Stimulated activated naive CD8-positive, alpha-beta T cell treated with anti-CD3 and anti-CD28 coated beads, Interleukin-15, Interleukin-2, amounts not matched to agents 100 ng/mL and 50 ng/mL, for 24 hours (primary cell): ENCODE measurements at regions not wholly inside any gene's neighbourhood (a gene's known extent, or its start where the extent isn't known, plus 50 kb on each side); places are given as distances from the start of the nearest gene placed in this dataset.

Source experiments
- H3K27ac Mint-ChIP-seq: one replicate; pipeline ENCODE4 v1.8.0; 2021; ENCODE audit warnings: mild to moderate bottlenecking, mixed read lengths
- H3K27me3 Mint-ChIP-seq: one replicate; pipeline ENCODE4 v1.8.0; 2021; ENCODE audit warnings: mixed read lengths
- H3K36me3 Mint-ChIP-seq: one replicate; pipeline ENCODE4 v1.8.0; 2021; ENCODE audit warnings: low read depth, mixed read lengths
- H3K4me1 Mint-ChIP-seq: one replicate; pipeline ENCODE4 v1.8.0; 2021; ENCODE audit warnings: low read depth, mixed read lengths
- H3K4me3 Mint-ChIP-seq: one replicate; pipeline ENCODE4 v1.8.0; 2021; ENCODE audit warnings: mild to moderate bottlenecking, mixed read lengths
- H3K9me3 Mint-ChIP-seq: one replicate; pipeline ENCODE4 v1.8.0; 2021; ENCODE audit warnings: mixed read lengths

GRCh38 chr2:555164-555922 lies 121.9 kb downstream of the TMEM18 start:
- Mint-ChIP-seq H3K27me3 (peaks cover 23% of the 10 kb centered on the region), H3K4me3 (no peak overlapping the region), H3K4me1 (no peaks in the 10 kb centered on the region), H3K9me3 (no peaks in the 10 kb centered on the region), H3K36me3 (no peaks in the 10 kb centered on the region), H3K27ac (no peak overlapping the region)

- Mint-ChIP-seq H3K27me3 (peaks cover 25% of the 10 kb centered on the region), H3K9me3 (no peaks in the 10 kb centered on the region), H3K4me1 (no peaks in the 10 kb centered on the region), H3K4me3 (no peak overlapping the region), H3K27ac (no peak overlapping the region), H3K36me3 (no peaks in the 10 kb centered on the region)
Measured at GRCh38 chr2:554444-554843, 122.8 kb downstream of the TMEM18 start.

GRCh38 chr2:552906-553305 lies 124.3 kb downstream of the TMEM18 start:
- no peaks in the 10 kb centered on the region for H3K9me3 Mint-ChIP-seq
- H3K27ac Mint-ChIP-seq: no peak overlapping the region
- no peak overlapping the region for H3K4me3 Mint-ChIP-seq
- H3K27me3 Mint-ChIP-seq: peaks cover 19% of the 10 kb centered on the region
- H3K36me3 Mint-ChIP-seq: no peaks in the 10 kb centered on the region
- no peaks in the 10 kb centered on the region for H3K4me1 Mint-ChIP-seq

GRCh38 chr2:551621-552020 lies 125.6 kb downstream of the TMEM18 start:
- Mint-ChIP-seq H3K27me3 (peaks cover 19% of the 10 kb centered on the region), H3K4me1 (no peaks in the 10 kb centered on the region), H3K4me3 (no peak overlapping the region), H3K9me3 (no peaks in the 10 kb centered on the region), H3K27ac (no peak overlapping the region), H3K36me3 (no peaks in the 10 kb centered on the region)

- Mint-ChIP-seq H3K27me3 (peaks cover 17% of the 10 kb centered on the region), H3K4me3 (no peak overlapping the region), H3K9me3 (no peaks in the 10 kb centered on the region), H3K27ac (no peak overlapping the region), H3K36me3 (no peaks in the 10 kb centered on the region), H3K4me1 (no peaks in the 10 kb centered on the region)
Measured at GRCh38 chr2:550860-551567, 126.2 kb downstream of the TMEM18 start.

GRCh38 chr2:545711-546650 lies 131.2 kb downstream of the TMEM18 start:
- Mint-ChIP-seq H3K9me3 (no peaks in the 10 kb centered on the region), H3K4me1 (no peaks in the 10 kb centered on the region), H3K27me3 (peaks cover 12% of the 10 kb centered on the region), H3K27ac (no peak overlapping the region), H3K4me3 (no peak overlapping the region), H3K36me3 (no peaks in the 10 kb centered on the region)

GRCh38 chr2:545228-545627 lies 132.0 kb downstream of the TMEM18 start:
- no peak overlapping the region for H3K27ac Mint-ChIP-seq
- H3K4me3 Mint-ChIP-seq: no peak overlapping the region
- no peaks in the 10 kb centered on the region for H3K36me3 Mint-ChIP-seq
- H3K4me1 Mint-ChIP-seq: no peaks in the 10 kb centered on the region
- no peaks in the 10 kb centered on the region for H3K9me3 Mint-ChIP-seq
- peaks cover 8% of the 10 kb centered on the region for H3K27me3 Mint-ChIP-seq

- no peaks in the 10 kb centered on the region for H3K9me3 Mint-ChIP-seq
- no peak overlapping the region for H3K27ac Mint-ChIP-seq
- H3K4me1 Mint-ChIP-seq: no peaks in the 10 kb centered on the region
- H3K36me3 Mint-ChIP-seq: no peaks in the 10 kb centered on the region
- H3K4me3 Mint-ChIP-seq: no peak overlapping the region
- peaks cover 36% of the 10 kb centered on the region for H3K27me3 Mint-ChIP-seq
Measured at GRCh38 chr2:538646-539045, 138.6 kb downstream of the TMEM18 start.

- Mint-ChIP-seq H3K4me3 (no peak overlapping the region), H3K27ac (no peak overlapping the region), H3K27me3 (peaks cover 34% of the 10 kb centered on the region)
Measured at GRCh38 chr2:535222-535621, 142.0 kb downstream of the TMEM18 start.

GRCh38 chr2:529852-530251 lies 147.4 kb downstream of the TMEM18 start:
- peaks cover 13% of the 10 kb centered on the region for H3K27me3 Mint-ChIP-seq
- H3K9me3 Mint-ChIP-seq: peaks cover 9% of the 10 kb centered on the region
- no peaks in the 10 kb centered on the region for H3K4me1 Mint-ChIP-seq
- H3K27ac Mint-ChIP-seq: no peak overlapping the region
- no peaks in the 10 kb centered on the region for H3K36me3 Mint-ChIP-seq
- no peak overlapping the region for H3K4me3 Mint-ChIP-seq

More at GRCh38 chr2:535222-535621, 142.0 kb downstream of the TMEM18 start:
- Mint-ChIP-seq H3K36me3 (no peaks in the 10 kb centered on the region), H3K9me3 (peaks cover 9% of the 10 kb centered on the region), H3K4me1 (no peaks in the 10 kb centered on the region)

- H3K27ac Mint-ChIP-seq: no peak overlapping the region
- H3K4me3 Mint-ChIP-seq: no peak overlapping the region
- H3K36me3 Mint-ChIP-seq: no peaks in the 10 kb centered on the region
- H3K4me1 Mint-ChIP-seq: no peaks in the 10 kb centered on the region
- H3K27me3 Mint-ChIP-seq: peaks cover 9% of the 10 kb centered on the region
- peaks cover 9% of the 10 kb centered on the region for H3K9me3 Mint-ChIP-seq
Measured at GRCh38 chr2:529424-529823, 147.8 kb downstream of the TMEM18 start.

GRCh38 chr2:527581-527980 lies 149.6 kb downstream of the TMEM18 start:
- no peaks in the 10 kb centered on the region for H3K36me3 Mint-ChIP-seq
- H3K27me3 Mint-ChIP-seq: peaks cover 7% of the 10 kb centered on the region
- peaks cover 9% of the 10 kb centered on the region for H3K9me3 Mint-ChIP-seq
- H3K27ac Mint-ChIP-seq: no peak overlapping the region
- no peaks in the 10 kb centered on the region for H3K4me1 Mint-ChIP-seq
- H3K4me3 Mint-ChIP-seq: no peak overlapping the region

- H3K4me1 Mint-ChIP-seq: no peaks in the 10 kb centered on the region
- no peak overlapping the region for H3K27ac Mint-ChIP-seq
Measured at GRCh38 chr2:526918-527317, 150.3 kb downstream of the TMEM18 start.

GRCh38 chr2:525611-526010 lies 151.6 kb downstream of the TMEM18 start:
- no peaks in the 10 kb centered on the region for H3K4me1 Mint-ChIP-seq
- no peaks in the 10 kb centered on the region for H3K36me3 Mint-ChIP-seq
- no peaks in the 10 kb centered on the region for H3K9me3 Mint-ChIP-seq
- peaks cover 7% of the 10 kb centered on the region for H3K27me3 Mint-ChIP-seq
- H3K27ac Mint-ChIP-seq: no peak overlapping the region
- no peak overlapping the region for H3K4me3 Mint-ChIP-seq

More at GRCh38 chr2:526918-527317, 150.3 kb downstream of the TMEM18 start:
- no peak overlapping the region for H3K4me3 Mint-ChIP-seq
- H3K27me3 Mint-ChIP-seq: peaks cover 7% of the 10 kb centered on the region
- H3K36me3 Mint-ChIP-seq: no peaks in the 10 kb centered on the region
- peaks cover 3% of the 10 kb centered on the region for H3K9me3 Mint-ChIP-seq

GRCh38 chr2:525021-525420 lies 152.2 kb downstream of the TMEM18 start:
- H3K27ac Mint-ChIP-seq: no peak overlapping the region
- peaks cover 7% of the 10 kb centered on the region for H3K27me3 Mint-ChIP-seq
- H3K36me3 Mint-ChIP-seq: no peaks in the 10 kb centered on the region
- no peaks in the 10 kb centered on the region for H3K9me3 Mint-ChIP-seq
- H3K4me1 Mint-ChIP-seq: no peaks in the 10 kb centered on the region
- H3K4me3 Mint-ChIP-seq: no peak overlapping the region
